ENCODE measurements at regions not wholly inside any gene's neighbourhood (a gene's known extent, or its start where the extent isn't known, plus 50 kb on each side); places are given as distances from the start of the nearest gene placed in this dataset.
A peak's percentile ranks its signal among the peaks of the same experiment; 100 is the strongest.
"Not testable (repeated sequence)": the region's sequence is repeated elsewhere in the genome, so short reads cannot be mapped to it uniquely, and the experiment has no call there.

- H3K4me3 ChIP-seq (ENCODE audit: low read depth, low read length) = no peak overlapping the region
- no peak overlapping the region for H3K27ac ChIP-seq (ENCODE audit: low read depth, low read length)
- POLR2A ChIA-PET = no interaction called here
- CTCF ChIA-PET = no interaction called here
- no peak for TF ChIP-seq CTCF (IDR thresholded peaks at IDR 0.05; ENCODE audit: low read depth, low read length)
- DNase-seq (ENCODE audit: low read depth, low spot score) = no peak
- no peaks in the 10 kb centered on the region for H3K9me3 ChIP-seq (ENCODE audit: control insufficient read depth, insufficient read depth, low read length)
- no peaks in the 10 kb centered on the region for H3K27me3 ChIP-seq (ENCODE audit: control insufficient read depth, insufficient read depth, low read length)
Observed at GRCh38 chr14:38367922-38368321, 112.0 kb upstream of the CLEC14A start.

GRCh38 chr14:38366374-38366773 is 110.5 kb upstream of the CLEC14A start:
- H3K9me3 ChIP-seq (ENCODE audit: control insufficient read depth, insufficient read depth, low read length) = no peaks in the 10 kb centered on the region
- no peaks in the 10 kb centered on the region for H3K27me3 ChIP-seq (ENCODE audit: control insufficient read depth, insufficient read depth, low read length)
- TF ChIP-seq CTCF (IDR thresholded peaks at IDR 0.05; ENCODE audit: low read depth, low read length) = no peak
- DNase-seq (ENCODE audit: low read depth, low spot score) = no peak
- no peak overlapping the region for H3K4me3 ChIP-seq (ENCODE audit: low read depth, low read length)
- CTCF ChIA-PET = interaction anchor here (1.1 kb wide), 1 partner anchor 169 kb away, joined by 4 read pairs; no protein-coding TSS in a partner anchor
- H3K27ac ChIP-seq (ENCODE audit: low read depth, low read length) = no peak overlapping the region
- POLR2A ChIA-PET = no interaction called here

GRCh38 chr14:38363217-38363616 is 107.3 kb upstream of the CLEC14A start:
- H3K27me3 ChIP-seq (ENCODE audit: control insufficient read depth, insufficient read depth, low read length) = no peaks in the 10 kb centered on the region
- no peak overlapping the region for H3K4me3 ChIP-seq (ENCODE audit: low read depth, low read length)
- no peak overlapping the region for H3K27ac ChIP-seq (ENCODE audit: low read depth, low read length)
- POLR2A ChIA-PET = no interaction called here
- TF ChIP-seq CTCF (IDR thresholded peaks at IDR 0.05; ENCODE audit: low read depth, low read length) = no peak
- no peak for DNase-seq (ENCODE audit: low read depth, low spot score)
- no peaks in the 10 kb centered on the region for H3K9me3 ChIP-seq (ENCODE audit: control insufficient read depth, insufficient read depth, low read length)
- CTCF ChIA-PET = interaction anchor here (0.7 kb wide), 1 partner anchor 45 kb away, joined by 4 read pairs; no protein-coding TSS in a partner anchor

- H3K27me3 ChIP-seq (ENCODE audit: control insufficient read depth, insufficient read depth, low read length) = no peaks in the 10 kb centered on the region
- CTCF ChIA-PET = interaction anchor here (0.5 to 1.5 kb wide), 2 partner anchors 160 to 1282 kb away, joined by 3 to 6 read pairs; no protein-coding TSS in a partner anchor
- peaks cover 6% of the 10 kb centered on the region; the same call in 1 of the 2 replicates for H3K9me3 ChIP-seq (ENCODE audit: control insufficient read depth, insufficient read depth, low read length)
- no peak for TF ChIP-seq CTCF (IDR thresholded peaks at IDR 0.05; ENCODE audit: low read depth, low read length)
- POLR2A ChIA-PET = interaction anchor here (1.0 kb wide), 1 partner anchor 47 kb away, joined by 3 read pairs; no protein-coding TSS in a partner anchor
- H3K4me3 ChIP-seq (ENCODE audit: low read depth, low read length) = no peak overlapping the region
- peak; percentile 65 for DNase-seq (ENCODE audit: low read depth, low spot score)
- H3K27ac ChIP-seq (ENCODE audit: low read depth, low read length) = no peak overlapping the region
Observed at GRCh38 chr14:38357557-38357956, 101.7 kb upstream of the CLEC14A start.

GRCh38 chr14:38355473-38355872 is 99.6 kb upstream of the CLEC14A start:
- POLR2A ChIA-PET; CTCF ChIA-PET; H3K27me3 ChIP-seq (ENCODE audit: control insufficient read depth, insufficient read depth, low read length): not testable (repeated sequence)

More at GRCh38 chr14:38355473-38355872, 99.6 kb upstream of the CLEC14A start:
- H3K9me3 ChIP-seq (ENCODE audit: control insufficient read depth, insufficient read depth, low read length); DNase-seq (ENCODE audit: low read depth, low spot score); H3K27ac ChIP-seq (ENCODE audit: low read depth, low read length); H3K4me3 ChIP-seq (ENCODE audit: low read depth, low read length): not testable (repeated sequence)
